ENCODE measurements at regions not wholly inside any gene's neighbourhood (a gene's known extent, or its start where the extent isn't known, plus 50 kb on each side); places are given as distances from the start of the nearest gene placed in this dataset.

- no peak for DNase-seq
Measured at GRCh38 chrX:15977644-15978043, 123.0 kb upstream of the AP1S2 start.

- DNase-seq = no peak
Measured at GRCh38 chrX:15976396-15976795, 121.8 kb upstream of the AP1S2 start.

- DNase-seq = no peak
Measured at GRCh38 chrX:15973946-15974345, 119.3 kb upstream of the AP1S2 start.

GRCh38 chrX:15973299-15973698 is 118.7 kb upstream of the AP1S2 start:
- DNase-seq = peak; percentile 2

- no peak for DNase-seq
Measured at GRCh38 chrX:15971696-15972095, 117.1 kb upstream of the AP1S2 start.

- DNase-seq = no peak
Measured at GRCh38 chrX:15963858-15964257, 109.2 kb upstream of the AP1S2 start.

- DNase-seq = no peak
Measured at GRCh38 chrX:15960237-15960636, 105.6 kb upstream of the AP1S2 start.

GRCh38 chrX:15956681-15957080 is 102.1 kb upstream of the AP1S2 start:
- no peak for DNase-seq

GRCh38 chrX:15953801-15954200 is 99.2 kb upstream of the AP1S2 start:
- no peak for DNase-seq

GRCh38 chrX:15952212-15952611 is 97.6 kb upstream of the AP1S2 start:
- DNase-seq = no peak

GRCh38 chrX:15948318-15948660 is 93.7 kb upstream of the AP1S2 start:
- no peak for DNase-seq

GRCh38 chrX:15947648-15948317 is 93.2 kb upstream of the AP1S2 start:
- DNase-seq = no peak

GRCh38 chrX:15946783-15947580 is 92.4 kb upstream of the AP1S2 start:
- DNase-seq = peak; percentile 8

- DNase-seq = no peak
Measured at GRCh38 chrX:15943391-15943790, 88.8 kb upstream of the AP1S2 start.

GRCh38 chrX:15942307-15942706 is 87.7 kb upstream of the AP1S2 start:
- DNase-seq = no peak

- DNase-seq = no peak
Measured at GRCh38 chrX:15939737-15940136, 85.1 kb upstream of the AP1S2 start.

GRCh38 chrX:15938072-15938471 is 83.5 kb upstream of the AP1S2 start:
- DNase-seq = no peak

GRCh38 chrX:15931362-15931761 is 76.7 kb upstream of the AP1S2 start:
- DNase-seq = no peak

GRCh38 chrX:15930585-15930984 is 76.0 kb upstream of the AP1S2 start:
- DNase-seq = no peak

GRCh38 chrX:15929194-15929593 is 74.6 kb upstream of the AP1S2 start:
- DNase-seq = no peak

- DNase-seq = no peak
Measured at GRCh38 chrX:15926622-15927021, 72.0 kb upstream of the AP1S2 start.

- no peak for DNase-seq
Measured at GRCh38 chrX:15918003-15918402, 63.4 kb upstream of the AP1S2 start.

- no peak for DNase-seq
Measured at GRCh38 chrX:15916704-15917084, 62.1 kb upstream of the AP1S2 start.

- no peak for DNase-seq
Measured at GRCh38 chrX:15915959-15916703, 61.5 kb upstream of the AP1S2 start.

All from stimulated activated CD4-positive, alpha-beta T cell treated with anti-CD3 and anti-CD28 coated beads, Interleukin-1b, Interleukin-23, amount 100 ng/mL, for 48 hours (primary cell).